AG04450 (cell line): ENCODE measurements at regions not wholly inside any gene's neighbourhood (a gene's known extent, or its start where the extent isn't known, plus 50 kb on each side); places are given as distances from the start of the nearest gene placed in this dataset.
"Not testable (repeated sequence)": the region's sequence is repeated elsewhere in the genome, so short reads cannot be mapped to it uniquely, and the experiment has no call there.

Source experiments
- CTCF ChIA-PET: fragments of 300-600, 350-600 bp; formaldehyde crosslinking; extraction: SDS; loops from one replicate; lab custom pipeline; 2022; ENCODE audit warnings: antibody characterized with exemption, inconsistent platforms; lab: Charles Lee
- POLR2A ChIA-PET: fragments of 350-600 bp; formaldehyde crosslinking; extraction: SDS; loops from one replicate; lab custom pipeline; 2021; ENCODE audit warnings: antibody characterized with exemption, inconsistent platforms; lab: Yijun Ruan, JAX
- DNase-seq: peaks from one replicate; pipeline ENCODE4 v3.0.0-alpha.2; 2011; ENCODE audit warnings: low read depth, low spot score
- H3K27ac ChIP-seq: one replicate; pipeline ENCODE4 v1.5.1; 2012; ENCODE audit warnings: low read depth, low read length, control low read depth
- H3K27me3 ChIP-seq: one replicate; pipeline ENCODE4 v1.6.0; 2012; ENCODE audit warnings: low read length; ENCODE audit not compliant: control insufficient read depth, insufficient read depth
- H3K4me3 ChIP-seq: 2 replicates; pipeline ENCODE4 v1.5.1; 2011; ENCODE audit warnings: mild to moderate bottlenecking, low read depth, low read length, control low read depth
- H3K9me3 ChIP-seq: 2 replicates; pipeline ENCODE4 v1.5.1; 2012; ENCODE audit warnings: low read length; ENCODE audit not compliant: control insufficient read depth, insufficient read depth
- TF ChIP-seq, protein P1 (sequence below): IDR thresholded peaks from 2 replicates; pipeline ENCODE4 v1.5.1; 2011; ENCODE audit warnings: low read depth, low read length, control low read depth, inconsistent platforms

- TF ChIP-seq, protein P1, sequence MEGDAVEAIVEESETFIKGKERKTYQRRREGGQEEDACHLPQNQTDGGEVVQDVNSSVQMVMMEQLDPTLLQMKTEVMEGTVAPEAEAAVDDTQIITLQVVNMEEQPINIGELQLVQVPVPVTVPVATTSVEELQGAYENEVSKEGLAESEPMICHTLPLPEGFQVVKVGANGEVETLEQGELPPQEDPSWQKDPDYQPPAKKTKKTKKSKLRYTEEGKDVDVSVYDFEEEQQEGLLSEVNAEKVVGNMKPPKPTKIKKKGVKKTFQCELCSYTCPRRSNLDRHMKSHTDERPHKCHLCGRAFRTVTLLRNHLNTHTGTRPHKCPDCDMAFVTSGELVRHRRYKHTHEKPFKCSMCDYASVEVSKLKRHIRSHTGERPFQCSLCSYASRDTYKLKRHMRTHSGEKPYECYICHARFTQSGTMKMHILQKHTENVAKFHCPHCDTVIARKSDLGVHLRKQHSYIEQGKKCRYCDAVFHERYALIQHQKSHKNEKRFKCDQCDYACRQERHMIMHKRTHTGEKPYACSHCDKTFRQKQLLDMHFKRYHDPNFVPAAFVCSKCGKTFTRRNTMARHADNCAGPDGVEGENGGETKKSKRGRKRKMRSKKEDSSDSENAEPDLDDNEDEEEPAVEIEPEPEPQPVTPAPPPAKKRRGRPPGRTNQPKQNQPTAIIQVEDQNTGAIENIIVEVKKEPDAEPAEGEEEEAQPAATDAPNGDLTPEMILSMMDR = no peak
- Histone ChIP-seq H3K27me3 (no peaks in the 10 kb centered on the region), H3K27ac (no peak overlapping the region), H3K9me3 (peaks cover 5% of the 10 kb centered on the region), H3K4me3 (no peak overlapping the region)
- POLR2A ChIA-PET = interaction anchor here (0.6 to 1.5 kb wide), 6 partner anchors 14 to 145 kb away, joined by 3 to 12 read pairs (median 6); partner anchors contain the start of gene RRBP1
- CTCF ChIA-PET = interaction anchor here (1.0 to 1.4 kb wide), 3 partner anchors 10 to 83 kb away, joined by 3 read pairs; no protein-coding TSS in a partner anchor
- peak; percentile 70 for DNase-seq
Measured at GRCh38 chr20:17822039-17822438, 122.3 kb downstream of the BANF2 start.

- H3K4me3 ChIP-seq, H3K27ac ChIP-seq, H3K27me3 ChIP-seq, H3K9me3 ChIP-seq, DNase-seq: not testable (repeated sequence)
- ChIA-PET CTCF (interaction anchor here (1.4 kb wide), 1 partner anchor 10 kb away, joined by 3 read pairs; no protein-coding TSS in a partner anchor), POLR2A (interaction anchor here (0.7 to 1.5 kb wide), 5 partner anchors 15 to 144 kb away, joined by 4 to 12 read pairs (median 7); partner anchors contain the start of gene RRBP1)
Measured at GRCh38 chr20:17821606-17822005, 121.8 kb downstream of the BANF2 start.

DNA sequence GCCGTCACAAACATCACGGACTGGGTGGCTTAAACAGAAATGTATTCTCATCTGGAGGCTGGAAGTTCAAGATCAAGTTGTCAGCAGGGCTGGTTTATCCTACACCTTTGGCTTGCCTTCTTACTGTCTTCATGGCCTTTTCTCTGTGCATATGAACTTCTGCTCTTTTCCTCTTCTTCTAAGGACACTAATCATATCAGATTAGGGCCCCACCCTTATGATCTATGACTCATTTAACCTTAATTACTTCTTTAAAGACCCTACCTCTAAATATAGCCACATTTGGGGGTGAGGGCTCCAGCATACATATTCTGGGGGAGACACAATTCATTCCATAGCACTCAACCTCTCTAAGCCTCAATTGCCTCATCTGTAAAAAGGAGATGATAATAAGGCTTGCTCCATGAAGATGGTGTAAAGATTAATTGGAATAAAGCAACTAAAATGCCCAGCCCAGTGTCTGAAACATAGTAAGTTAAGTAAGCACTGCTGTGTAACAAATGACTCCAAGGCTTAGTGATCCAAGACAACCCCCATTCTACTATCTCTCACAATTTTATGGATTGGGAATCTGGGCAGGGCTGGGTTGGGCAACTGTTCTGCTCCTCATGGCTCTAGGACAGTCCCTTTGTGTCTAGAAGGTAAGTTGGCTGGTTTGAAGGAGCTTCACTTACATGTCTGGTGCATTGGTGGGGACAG, 119.8 kb downstream of the BANF2 start:
- ChIA-PET CTCF (no interaction called here), POLR2A (no interaction called here)
- TF ChIP-seq, protein P1 = no peak
- Histone ChIP-seq H3K9me3 (peaks cover 5% of the 10 kb centered on the region), H3K4me3 (no peak overlapping the region), H3K27ac (no peak overlapping the region), H3K27me3 (no peaks in the 10 kb centered on the region)
- DNase-seq = no peak

DNA sequence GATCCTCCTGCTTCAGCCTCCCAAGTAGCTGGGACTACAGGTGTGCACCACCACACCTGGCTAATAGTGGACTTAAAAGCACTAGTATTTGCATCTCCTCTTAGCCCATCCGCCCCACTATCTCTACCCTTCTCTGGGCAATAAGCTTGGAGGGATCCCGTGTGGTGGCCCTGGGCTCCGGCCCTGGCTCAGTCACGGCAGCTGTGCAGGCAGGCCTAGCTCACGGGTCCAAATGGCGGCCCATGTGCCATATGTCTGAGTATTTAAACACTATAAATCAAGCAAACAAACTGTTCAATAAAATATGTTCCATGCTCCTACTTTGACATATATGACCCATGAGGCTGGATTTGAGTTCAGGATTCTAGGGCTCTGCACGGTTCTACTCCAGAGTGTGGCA, 118.4 kb downstream of the BANF2 start:
- ChIA-PET POLR2A (no interaction called here), CTCF (no interaction called here)
- TF ChIP-seq, protein P1 = no peak
- no peak for DNase-seq
- Histone ChIP-seq H3K4me3 (no peak overlapping the region), H3K9me3 (peaks cover 5% of the 10 kb centered on the region; the same call in 1 of the 2 replicates), H3K27me3 (no peaks in the 10 kb centered on the region), H3K27ac (no peak overlapping the region)

DNA sequence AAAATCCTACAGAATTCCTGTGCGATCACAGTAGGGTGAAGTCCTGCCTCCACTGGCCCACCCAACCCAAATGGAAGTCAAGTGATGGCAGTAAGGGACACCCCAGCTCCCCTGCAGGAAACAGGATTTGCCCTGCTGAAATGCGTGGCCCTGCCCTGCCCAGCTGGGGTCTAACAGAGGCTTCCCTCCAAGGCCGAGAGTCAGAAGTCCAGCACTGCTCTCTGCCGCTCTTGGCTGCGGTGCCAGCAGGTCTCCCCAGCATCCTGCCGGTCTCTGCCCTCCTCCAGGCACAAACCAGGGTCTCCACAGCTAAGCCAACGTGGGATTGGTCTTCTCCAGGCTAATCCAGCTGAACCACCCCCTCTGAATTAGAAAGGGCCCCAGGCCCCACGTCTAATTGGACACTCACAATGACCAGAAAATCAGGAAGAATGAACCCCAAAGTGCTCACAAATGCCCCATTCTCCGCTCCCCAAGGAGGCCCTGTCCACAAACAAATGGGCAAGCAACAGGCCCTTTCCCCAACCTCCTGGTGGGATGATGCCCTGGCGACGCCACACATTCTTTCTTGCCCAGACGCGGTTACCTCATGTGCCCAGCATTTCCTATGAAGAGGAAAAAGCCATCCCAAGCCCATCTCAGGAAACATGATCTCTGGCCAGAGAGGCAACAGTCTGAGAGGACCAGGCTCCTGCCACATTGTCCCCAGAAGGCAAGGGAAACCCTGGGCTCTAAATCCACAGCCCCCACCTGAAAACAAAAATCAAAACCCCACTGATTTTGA, 117.2 kb downstream of the BANF2 start:
- POLR2A ChIA-PET = no interaction called here
- H3K4me3 ChIP-seq = no peak overlapping the region
- H3K27ac ChIP-seq = no peak overlapping the region
- TF ChIP-seq, protein P1 = no peak
- DNase-seq = no peak
- peaks cover 5% of the 10 kb centered on the region; the same call in 1 of the 2 replicates for H3K9me3 ChIP-seq
- CTCF ChIA-PET = no interaction called here
- H3K27me3 ChIP-seq = no peaks in the 10 kb centered on the region
